C4-2B (cell line): ENCODE measurements at regions not wholly inside any gene's neighbourhood (a gene's known extent, or its start where the extent isn't known, plus 50 kb on each side); places are given as distances from the start of the nearest gene placed in this dataset.
"Not testable (repeated sequence)": the region's sequence is repeated elsewhere in the genome, so short reads cannot be mapped to it uniquely, and the experiment has no call there.

Source experiments
- H3K27ac ChIP-seq: fragments of 450-650 bp; 2 replicates; pipeline ENCODE4 v1.5.1; 2017
- ZFX ChIP-seq: fragments of 450-650 bp; IDR thresholded peaks from 2 replicates; pipeline ENCODE4 v1.6.1; 2017
- TF ChIP-seq, protein P1 (sequence below): fragments of 450-650 bp; conservative IDR thresholded peaks from 2 replicates; pipeline ENCODE4 v1.5.1; 2017; ENCODE audit warnings: mild to moderate bottlenecking

DNA sequence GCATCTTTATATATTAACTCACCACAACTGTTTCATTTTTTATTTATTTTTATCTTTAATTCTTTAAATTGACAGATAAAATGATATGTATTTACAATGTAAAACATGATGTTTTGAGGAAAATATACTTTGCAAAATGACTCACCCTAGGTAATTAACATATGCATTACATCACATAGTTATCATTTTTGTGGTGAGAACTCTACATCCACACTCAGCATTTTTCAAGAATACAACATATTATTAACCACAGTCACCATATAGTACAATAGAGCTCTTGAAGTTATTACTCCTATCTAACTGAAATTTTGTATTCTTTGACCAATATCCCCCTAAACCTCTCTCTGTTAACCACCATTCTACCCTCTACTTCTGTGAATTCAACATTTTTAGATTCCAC, 194.7 kb upstream of the KIF2B start:
- H3K27ac ChIP-seq = no peak overlapping the region
- TF ChIP-seq, protein P1, sequence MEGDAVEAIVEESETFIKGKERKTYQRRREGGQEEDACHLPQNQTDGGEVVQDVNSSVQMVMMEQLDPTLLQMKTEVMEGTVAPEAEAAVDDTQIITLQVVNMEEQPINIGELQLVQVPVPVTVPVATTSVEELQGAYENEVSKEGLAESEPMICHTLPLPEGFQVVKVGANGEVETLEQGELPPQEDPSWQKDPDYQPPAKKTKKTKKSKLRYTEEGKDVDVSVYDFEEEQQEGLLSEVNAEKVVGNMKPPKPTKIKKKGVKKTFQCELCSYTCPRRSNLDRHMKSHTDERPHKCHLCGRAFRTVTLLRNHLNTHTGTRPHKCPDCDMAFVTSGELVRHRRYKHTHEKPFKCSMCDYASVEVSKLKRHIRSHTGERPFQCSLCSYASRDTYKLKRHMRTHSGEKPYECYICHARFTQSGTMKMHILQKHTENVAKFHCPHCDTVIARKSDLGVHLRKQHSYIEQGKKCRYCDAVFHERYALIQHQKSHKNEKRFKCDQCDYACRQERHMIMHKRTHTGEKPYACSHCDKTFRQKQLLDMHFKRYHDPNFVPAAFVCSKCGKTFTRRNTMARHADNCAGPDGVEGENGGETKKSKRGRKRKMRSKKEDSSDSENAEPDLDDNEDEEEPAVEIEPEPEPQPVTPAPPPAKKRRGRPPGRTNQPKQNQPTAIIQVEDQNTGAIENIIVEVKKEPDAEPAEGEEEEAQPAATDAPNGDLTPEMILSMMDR = no peak
- TF ChIP-seq ZFX = no peak

DNA sequence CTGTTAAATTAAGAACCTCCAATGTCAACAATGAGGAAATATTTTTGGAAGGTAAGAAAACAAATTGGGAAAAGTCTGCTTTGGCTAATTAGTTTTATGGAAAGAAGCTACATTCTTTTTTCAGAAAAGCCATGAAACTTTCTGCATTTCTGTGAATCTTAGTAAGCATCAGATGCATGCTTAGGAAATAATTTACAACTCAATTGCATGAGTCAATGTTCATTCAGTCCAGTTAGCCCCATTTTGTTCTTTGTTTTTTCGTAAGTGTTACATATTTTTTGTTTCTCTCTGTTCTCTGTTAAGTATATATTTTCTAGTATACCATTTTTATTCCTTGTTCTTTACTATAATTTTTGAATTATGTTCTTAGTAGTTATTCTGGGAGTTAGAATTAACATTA, 195.2 kb upstream of the KIF2B start:
- no peak for TF ChIP-seq ZFX
- TF ChIP-seq, protein P1 = no peak
- H3K27ac ChIP-seq = no peak overlapping the region

DNA sequence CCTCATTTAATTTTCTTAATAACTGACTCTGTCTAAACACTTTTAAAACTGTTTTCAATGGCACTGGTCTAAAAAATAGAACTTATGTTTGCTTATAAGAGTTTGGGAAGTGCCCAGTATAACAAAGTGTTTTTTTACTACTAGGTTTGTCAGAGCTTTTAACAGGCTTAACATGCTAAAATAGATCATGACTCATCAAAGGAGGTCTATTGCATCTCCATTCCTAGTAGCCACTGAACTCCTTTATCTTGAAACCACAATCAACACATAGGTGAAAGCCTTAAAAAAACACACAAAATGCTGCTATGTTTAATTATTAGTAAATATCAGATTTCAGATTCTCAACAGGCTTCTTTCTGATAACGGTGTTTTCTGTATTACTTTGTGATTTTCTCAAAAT, 196.4 kb upstream of the KIF2B start:
- no peak for TF ChIP-seq ZFX
- TF ChIP-seq, protein P1 = no peak

DNA sequence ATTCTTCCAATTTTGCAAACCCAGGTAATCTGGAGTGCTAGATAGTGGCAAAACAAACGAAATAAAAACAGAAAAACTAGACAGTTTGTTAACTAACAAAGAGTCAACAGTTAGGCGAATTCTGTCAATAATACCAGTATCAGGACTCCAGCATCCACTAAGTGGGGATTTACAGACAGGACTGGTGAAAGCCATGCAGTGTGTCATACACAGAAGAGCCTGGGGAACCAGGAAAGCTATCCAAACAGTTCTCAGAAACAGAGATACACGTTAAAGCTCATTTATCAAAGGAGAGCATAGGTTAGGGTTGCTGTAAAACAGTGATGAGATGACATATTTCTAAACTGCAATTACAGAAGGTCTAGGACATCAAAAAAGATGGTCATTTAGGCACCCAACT, 203.7 kb upstream of the KIF2B start:
- H3K27ac ChIP-seq = no peak overlapping the region
- TF ChIP-seq, protein P1 = no peak
- TF ChIP-seq ZFX = no peak

More for the DNA sequence above, 196.4 kb upstream of the KIF2B start:
- H3K27ac ChIP-seq = no peak overlapping the region

DNA sequence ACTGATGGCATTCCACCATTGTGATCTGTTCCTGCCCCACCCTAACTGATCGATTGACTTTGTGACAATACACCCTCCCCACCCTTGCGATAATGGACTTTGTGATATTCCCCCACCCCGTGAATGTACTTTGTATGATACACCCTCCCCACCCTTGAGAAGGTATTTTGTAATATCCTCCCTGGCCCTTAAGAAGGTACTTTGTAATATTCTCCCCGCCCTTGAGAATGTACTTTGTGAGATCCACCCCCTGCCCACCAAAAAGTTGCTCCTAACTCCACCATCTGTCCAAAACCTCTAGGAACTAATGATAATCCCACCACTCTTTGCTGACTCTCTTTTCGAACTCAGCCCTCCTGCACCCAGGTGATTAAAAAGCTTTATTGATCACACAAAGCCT, 214.5 kb upstream of the KIF2B start:
- not testable (repeated sequence) for H3K27ac ChIP-seq

DNA sequence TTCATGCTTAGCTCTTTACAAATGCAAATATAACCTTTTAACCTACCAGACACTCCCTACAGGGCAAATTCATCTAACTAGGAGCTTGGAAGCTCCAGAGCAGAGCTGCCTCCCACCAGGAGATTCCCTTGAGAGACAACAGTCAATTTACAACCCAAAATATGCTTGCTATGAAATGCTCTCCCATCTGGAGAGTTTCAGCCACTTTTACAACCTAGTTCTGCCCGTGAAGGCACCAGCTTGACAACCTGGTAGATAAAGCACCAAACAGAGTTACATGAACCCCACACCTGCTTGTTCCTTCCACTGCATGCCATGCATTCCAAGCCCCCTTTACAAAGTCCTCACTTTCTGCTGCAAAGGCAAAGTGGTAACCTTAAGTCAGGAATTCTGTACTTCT, 215.3 kb upstream of the KIF2B start:
- no peak overlapping the region for H3K27ac ChIP-seq
- TF ChIP-seq, protein P1 = no peak
- TF ChIP-seq ZFX = no peak

DNA sequence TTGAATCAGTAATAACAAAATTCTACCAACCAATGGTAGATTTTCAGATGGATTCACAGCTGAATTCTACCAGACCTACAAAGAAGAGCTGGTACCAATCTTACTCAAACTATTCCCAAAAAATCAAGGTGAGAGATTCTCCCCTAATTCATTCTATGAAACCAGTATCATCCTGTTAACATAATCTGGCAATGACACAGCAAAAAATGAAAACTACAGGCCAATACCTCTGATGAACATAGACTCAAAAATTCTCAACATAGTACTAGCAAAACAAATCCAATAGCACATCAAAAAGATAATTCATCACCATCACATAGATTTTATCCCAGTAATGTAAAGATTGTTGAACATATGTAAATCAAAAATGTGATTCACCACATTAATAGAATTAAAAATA, 234.4 kb upstream of the KIF2B start:
- no peak for TF ChIP-seq ZFX
- TF ChIP-seq, protein P1 = no peak
- H3K27ac ChIP-seq = no peak overlapping the region

DNA sequence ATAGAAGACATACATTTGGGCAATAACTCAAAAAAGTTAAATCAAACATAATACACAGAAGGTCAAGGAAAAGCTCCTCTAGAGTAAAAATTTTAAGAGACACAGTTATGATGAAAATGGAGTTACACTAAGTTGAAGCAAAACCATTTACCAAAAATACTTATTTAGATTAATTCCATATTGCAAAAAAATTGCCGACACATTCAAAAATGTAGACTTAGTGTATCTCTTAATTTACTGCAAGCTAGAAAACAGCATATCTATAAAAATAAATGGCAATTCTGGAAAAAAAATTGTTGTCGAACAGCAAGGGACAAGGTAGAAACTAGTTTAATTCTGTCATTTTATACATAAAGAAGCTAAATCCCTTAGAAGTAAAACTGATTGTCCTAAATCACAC, 248.7 kb upstream of the KIF2B start:
- no peak overlapping the region for H3K27ac ChIP-seq
- TF ChIP-seq, protein P1 = no peak
- TF ChIP-seq ZFX = no peak
